HCT116 (cell line): ENCODE measurements at regions not wholly inside any gene's neighbourhood (a gene's known extent, or its start where the extent isn't known, plus 50 kb on each side); places are given as distances from the start of the nearest gene placed in this dataset.

Source experiments
- ATAC-seq: fragments of 200-7000 bp; cut with Tn5 transposase; 2 replicates; pipeline ENCODE4 v1.9.1; 2020; ENCODE audit warnings: mild to moderate bottlenecking, moderate library complexity
- BruUV-seq: library from RNA; stranded (reverse); fragments of 400-500 nt; replicated peaks from 2 replicates; lab custom pipeline; 2021; lab: Mats Ljungman, UMichigan
- CTCF ChIA-PET: fragments of 300-600 bp; sonication (Branson Sonifier 250); formaldehyde crosslinking; loops from one replicate; lab custom pipeline; 2021; ENCODE audit warnings: antibody characterized with exemption; lab: Charles Lee
- POLR2A ChIA-PET: fragments of 300-600, 350-600 bp; sonication (Branson Sonifier 250); formaldehyde crosslinking; loops from one replicate; lab custom pipeline; 2021; ENCODE audit warnings: antibody characterized with exemption; lab: Charles Lee
- RAD21 ChIA-PET, 2 experiments: fragments of 300-600 bp; sonication (Branson Sonifier 250); formaldehyde crosslinking; loops; one replicate each; lab custom pipeline; 2023; ENCODE audit warnings: low total read pairs in 2 of 2; ENCODE audit not compliant: uncharacterized antibody in 2 of 2, unreplicated experiment in 2 of 2, low non-redundant PET in 1 of 2; lab: Charles Lee
- DNase-seq: peaks from one replicate; pipeline ENCODE4 v3.0.0-alpha.2; 2010; ENCODE audit warnings: low read depth, low spot score
- H2AFZ ChIP-seq: fragments of 200-600 bp; shearing (Covaris generic), sonication (generic); 2 replicates; pipeline ENCODE4 v1.6.1; 2017; ENCODE audit warnings: low read depth, mixed run types, mixed read lengths, antibody characterized with exemption, low read length; ENCODE audit not compliant: poor library complexity, severe bottlenecking
- H3K27ac ChIP-seq: 2 replicates; pipeline ENCODE4 v1.5.1; 2012; ENCODE audit warnings: low read depth, low read length
- H3K27me3 ChIP-seq: fragments of 200-600 bp; sonication (generic); 2 replicates; pipeline ENCODE4 v1.6.1; 2016; ENCODE audit warnings: mixed run types, low read length, mixed read lengths; ENCODE audit not compliant: insufficient read depth
- H3K36me3 ChIP-seq, 2 experiments: fragments of 200-500 bp in 1 of 2; fragments of 200-600 bp in 1 of 2; sonication (Bioruptor generic) in 1 of 2; sonication (generic) in 1 of 2; 2 replicates each; pipeline versions ENCODE4 v1.5.1 to v1.6.1; 2014 to 2016; ENCODE audit warnings: low read length in 2 of 2, inconsistent platforms in 1 of 2, mixed read lengths in 1 of 2, mixed run types in 1 of 2; ENCODE audit not compliant: insufficient read depth in 2 of 2, control insufficient read depth in 1 of 2
- H3K4me1 ChIP-seq, 2 experiments: fragments of 200-600 bp in 1 of 2; sonication (generic) in 1 of 2; 2 replicates each; pipeline versions ENCODE4 v1.5.1 to v1.6.1; 2012 to 2017; ENCODE audit warnings: low read length in 2 of 2, inconsistent platforms in 1 of 2, mild to moderate bottlenecking in 1 of 2, mixed read lengths in 1 of 2, mixed run types in 1 of 2, moderate library complexity in 1 of 2; ENCODE audit not compliant: insufficient read depth in 2 of 2, control insufficient read depth in 1 of 2
- H3K4me2 ChIP-seq: fragments of 200-600 bp; sonication (generic); 2 replicates; pipeline ENCODE4 v1.6.1; 2017; ENCODE audit warnings: mixed run types, low read length, mixed read lengths
- H3K4me3 ChIP-seq, 2 experiments: fragments of 200-600 bp in 1 of 2; sonication (generic) in 1 of 2; replicated peaks in 1 of 2; 2 replicates each; pipeline ENCODE4 v1.5.1; 2011 to 2016; ENCODE audit warnings: low read length in 2 of 2, control low read depth in 1 of 2, low read depth in 1 of 2, mild to moderate bottlenecking in 1 of 2, mixed read lengths in 1 of 2, mixed run types in 1 of 2
- H3K79me2 ChIP-seq: fragments of 200-600 bp; sonication (generic); 2 replicates; pipeline ENCODE4 v1.6.1; 2017; ENCODE audit warnings: mild to moderate bottlenecking, mixed run types, low read length, moderate library complexity, mixed read lengths; ENCODE audit not compliant: insufficient read depth
- H3K9ac ChIP-seq: fragments of 200-600 bp; sonication (generic); 2 replicates; pipeline ENCODE4 v1.6.1; 2016; ENCODE audit warnings: low read length, mixed read lengths
- H3K9me2 ChIP-seq: fragments of 200-600 bp; sonication (generic), shearing (Covaris generic); 2 replicates; pipeline ENCODE4 v1.6.1; 2017; ENCODE audit warnings: mixed run types, mild to moderate bottlenecking, moderate library complexity; ENCODE audit not compliant: insufficient read depth
- H3K9me3 ChIP-seq, 2 experiments: fragments of 200-500 bp in 1 of 2; fragments of 200-600 bp in 1 of 2; sonication (Bioruptor generic) in 1 of 2; sonication (generic) in 1 of 2; 2 replicates each; pipeline ENCODE4 v1.6.1; 2014 to 2017; ENCODE audit warnings: low read length in 2 of 2, mixed read lengths in 2 of 2, inconsistent platforms in 1 of 2, low read depth in 1 of 2, mild to moderate bottlenecking in 1 of 2, mixed run types in 1 of 2, moderate library complexity in 1 of 2; ENCODE audit not compliant: control insufficient read depth in 1 of 2, insufficient read depth in 1 of 2
- H4K20me1 ChIP-seq: fragments of 200-600 bp; sonication (generic), shearing (Covaris generic); 2 replicates; pipeline ENCODE4 v1.6.1; 2017; ENCODE audit warnings: mixed run types, mild to moderate bottlenecking, moderate library complexity; ENCODE audit not compliant: insufficient read depth
- ATF3 ChIP-seq: IDR thresholded peaks from 2 replicates; pipeline ENCODE4 v1.6.1; 2012
- CEBPB ChIP-seq: IDR thresholded peaks from 2 replicates; pipeline ENCODE4 v1.6.1; 2012; ENCODE audit warnings: low read depth
- CTCF ChIP-seq, 3 experiments: fragments of 200-600 bp in 1 of 3; sonication (generic) in 1 of 3; IDR thresholded peaks in 2 of 3; conservative IDR thresholded peaks in 1 of 3; 2 replicates each; pipeline ENCODE4 v1.5.1; 2012 to 2017; ENCODE audit warnings: low read depth in 2 of 3, low read length in 2 of 3, antibody characterized with exemption in 1 of 3, borderline replicate concordance in 1 of 3, control low read depth in 1 of 3, mild to moderate bottlenecking in 1 of 3, mixed read lengths in 1 of 3, mixed run types in 1 of 3, moderate library complexity in 1 of 3; ENCODE audit not compliant: insufficient read depth in 1 of 3
- EGR1 ChIP-seq: IDR thresholded peaks from 2 replicates; pipeline ENCODE4 v1.6.1; 2012; ENCODE audit warnings: low read depth
- ELF1 ChIP-seq: IDR thresholded peaks from 2 replicates; pipeline ENCODE4 v1.6.1; 2012; ENCODE audit warnings: low read depth, borderline replicate concordance
- EZH2 ChIP-seq: fragments of 200-600 bp; sonication (generic); IDR thresholded peaks from 2 replicates; pipeline ENCODE4 v1.6.1; 2017; ENCODE audit warnings: antibody characterized with exemption, mixed run types
- EZH2phosphoT487 ChIP-seq: fragments of 200-600 bp; IDR thresholded peaks from 2 replicates; pipeline ENCODE4 v1.6.1; 2018; ENCODE audit warnings: antibody characterized with exemption, borderline replicate concordance
- FOSL1 ChIP-seq: IDR thresholded peaks from 2 replicates; pipeline ENCODE4 v1.6.1; 2012; ENCODE audit warnings: low read depth
- JUND ChIP-seq: IDR thresholded peaks from 2 replicates; pipeline ENCODE4 v1.6.1; 2012
- MAX ChIP-seq: IDR thresholded peaks from 2 replicates; pipeline ENCODE4 v1.6.1; 2012
- POLR2A ChIP-seq: IDR thresholded peaks from 2 replicates; pipeline ENCODE4 v1.7.0; 2011; ENCODE audit warnings: borderline replicate concordance; ENCODE audit not compliant: insufficient read depth, insufficient read length; ENCODE audit errors: extremely low read depth
- POLR2AphosphoS5 ChIP-seq: IDR thresholded peaks from 2 replicates; pipeline ENCODE4 v1.6.1; 2011; ENCODE audit warnings: mild to moderate bottlenecking, low read depth, low read length, moderate library complexity
- RAD21 ChIP-seq: IDR thresholded peaks from 2 replicates; pipeline ENCODE4 v1.6.1; 2012; ENCODE audit warnings: low read depth, mild to moderate bottlenecking
- SIN3A ChIP-seq: IDR thresholded peaks from 2 replicates; pipeline ENCODE4 v1.6.1; 2012; ENCODE audit warnings: low read depth
- SP1 ChIP-seq: IDR thresholded peaks from 2 replicates; pipeline ENCODE4 v1.6.1; 2012; ENCODE audit warnings: low read depth
- SRF ChIP-seq: IDR thresholded peaks from 2 replicates; pipeline ENCODE4 v1.6.1; 2012; ENCODE audit warnings: low read depth
- TCF7L2 ChIP-seq: IDR thresholded peaks from 2 replicates; pipeline ENCODE4 v1.7.0; 2011; ENCODE audit warnings: borderline replicate concordance, inconsistent platforms; ENCODE audit not compliant: insufficient read depth, insufficient read length; ENCODE audit errors: extremely low read depth
- YY1 ChIP-seq: IDR thresholded peaks from 2 replicates; pipeline ENCODE4 v1.6.1; 2011; ENCODE audit warnings: low read length, low read depth, moderate library complexity, mild to moderate bottlenecking; ENCODE audit not compliant: insufficient replicate concordance; ENCODE audit errors: extremely low read depth
- ZBTB33 ChIP-seq: IDR thresholded peaks from 2 replicates; pipeline ENCODE4 v1.6.1; 2011; ENCODE audit warnings: mild to moderate bottlenecking, low read length, moderate library complexity; ENCODE audit not compliant: insufficient replicate concordance; ENCODE audit errors: extremely low read depth
- intact Hi-C: fragments of 100-400 bp; cut with micrococcal nuclease; formaldehyde crosslinking; loops from 2 replicates; pipeline ENCODE4 v1.10.0; 2022

GRCh38 chr6:153602401-153602800 is 436.6 kb upstream of the OPRM1 start:
- Histone ChIP-seq H2AFZ (no peak overlapping the region), H3K27ac (no peak overlapping the region), H3K9me2 (no peaks in the 10 kb centered on the region), H3K27me3 (peaks cover 8% of the 10 kb centered on the region; the same call in 1 of the 2 replicates), H3K4me1 (no peaks in the 10 kb centered on the region), H4K20me1 (no peaks in the 10 kb centered on the region; the same call in 1 of the 2 replicates), H3K4me2 (no peak overlapping the region), H3K9ac (no peak overlapping the region), H3K36me3 (no peaks in the 10 kb centered on the region), H3K79me2 (no peaks in the 10 kb centered on the region), H3K4me3 (no peak overlapping the region), H3K9me3 (no peaks in the 10 kb centered on the region)
- ChIA-PET RAD21 (no interaction called here), POLR2A (no interaction called here), CTCF (no interaction called here)
- no peak for ATAC-seq
- no peak for DNase-seq
- intact Hi-C loops, result no loop called here
- no TSS peak for BruUV-seq
- TF ChIP-seq SIN3A (no peak), ELF1 (no peak), RAD21 (no peak), SRF (no peak), EZH2phosphoT487 (no peak), ZBTB33 (no peak), SP1 (no peak), CEBPB (no peak), TCF7L2 (no peak), EZH2 (no peak), MAX (no peak), CTCF (IDR thresholded peaks at IDR 0.05 in 2 of 3, conservative IDR thresholded peaks at IDR 0.05 in 1 of 3; ENCODE audit: borderline replicate concordance in 1 of 3, insufficient read depth in 1 of 3, low read depth in 2 of 3, low read length in 2 of 3) (no peak), EGR1 (no peak), YY1 (no peak), ATF3 (no peak), POLR2A (no peak), POLR2AphosphoS5 (no peak), JUND (no peak), FOSL1 (no peak)
